GM23248 (cell line): ENCODE measurements at regions not wholly inside any gene's neighbourhood (a gene's known extent, or its start where the extent isn't known, plus 50 kb on each side); places are given as distances from the start of the nearest gene placed in this dataset.

Experiments used
- EZH2 ChIP-seq: fragments of 200-600 bp; sonication (generic); IDR thresholded peaks from 2 replicates; pipeline ENCODE4 v1.6.1; 2018; ENCODE audit warnings: antibody characterized with exemption, mild to moderate bottlenecking; ENCODE audit not compliant: insufficient read depth, poor library complexity, severe bottlenecking
- EZH2phosphoT487 ChIP-seq: fragments of 200-600 bp; sonication (generic); IDR thresholded peaks from 2 replicates; pipeline ENCODE4 v1.6.1; 2018; ENCODE audit warnings: antibody characterized with exemption, moderate library complexity, mild to moderate bottlenecking, low read depth; ENCODE audit not compliant: insufficient read depth

- TF ChIP-seq EZH2 (no peak), EZH2phosphoT487 (no peak)
These were observed 303.6 kb upstream of the PROK2 start for GRCh38 chr3:72088486-72089025.
